GM12878 (cell line): ENCODE measurements at regions not wholly inside any gene's neighbourhood (a gene's known extent, or its start where the extent isn't known, plus 50 kb on each side); places are given as distances from the start of the nearest gene placed in this dataset.

Experiments
- ATAC-seq: fragments of 200-7000 bp; cut with Tn5 transposase; 3 replicates; pipeline ENCODE4 v1.9.1; 2020; ENCODE audit warnings: mild to moderate bottlenecking, moderate library complexity
- BruUV-seq: library from RNA; stranded (reverse); fragments of 400-500 nt; replicated peaks from 2 replicates; lab custom pipeline; 2021; lab: Mats Ljungman, UMichigan
- CTCF ChIA-PET: fragments of 300-600 bp; sonication (Branson Sonifier 250); formaldehyde crosslinking; extraction: SDS; loops from one replicate; lab custom pipeline; 2021; ENCODE audit warnings: inconsistent platforms; lab: Yijun Ruan, JAX
- POLR2A ChIA-PET: fragments of 350-600 bp; formaldehyde crosslinking; extraction: SDS; loops from one replicate; lab custom pipeline; 2021; ENCODE audit warnings: inconsistent platforms; lab: Charles Lee
- RAD21 ChIA-PET: fragments of 300-600 bp; sonication (Branson Sonifier 250); formaldehyde crosslinking; loops from one replicate; lab custom pipeline; 2023; ENCODE audit warnings: antibody characterized with exemption; ENCODE audit not compliant: unreplicated experiment; lab: Charles Lee
- SMC1A ChIA-PET: fragments of 300-600 bp; sonication (Branson Sonifier 250); formaldehyde crosslinking; loops from one replicate; lab custom pipeline; 2023; ENCODE audit not compliant: unreplicated experiment, uncharacterized antibody; lab: Charles Lee
- DNase-seq: peaks from one replicate; pipeline ENCODE4 v3.0.0-alpha.2; 2011; ENCODE audit warnings: low read depth, low spot score
- FAIRE-seq: peaks from 3 replicates; lab custom pipeline; 2011; peaks lifted over from hg19 to GRCh38; lab: Jason Lieb, UNC
- H2AFZ ChIP-seq: 2 replicates; pipeline ENCODE4 v1.6.0; 2011; ENCODE audit warnings: low read depth, low read length, control low read depth; ENCODE audit not compliant: control insufficient read depth
- H3K27ac ChIP-seq: 2 replicates; pipeline ENCODE4 v1.5.1; 2011; ENCODE audit warnings: control low read depth; ENCODE audit not compliant: control insufficient read depth, insufficient read depth
- H3K27me3 ChIP-seq, 2 experiments: replicated peaks in 1 of 2; 2 replicates each; pipeline versions ENCODE4 v1.6.0 to v1.6.1; 2011; ENCODE audit warnings: low read length in 1 of 2; ENCODE audit not compliant: control insufficient read depth in 2 of 2, insufficient read depth in 2 of 2
- H3K36me3 ChIP-seq, 2 experiments: 2 replicates each; pipeline ENCODE4 v1.5.1; 2011; ENCODE audit warnings: low read length in 1 of 2; ENCODE audit not compliant: control insufficient read depth in 2 of 2, insufficient read depth in 2 of 2
- H3K4me1 ChIP-seq: 2 replicates; pipeline ENCODE4 v1.6.1; 2011; ENCODE audit warnings: mild to moderate bottlenecking, low read length, moderate library complexity, mixed read lengths; ENCODE audit not compliant: control insufficient read depth, insufficient read depth
- H3K4me2 ChIP-seq: 2 replicates; pipeline ENCODE4 v1.6.0; 2011; ENCODE audit warnings: control low read depth; ENCODE audit not compliant: control insufficient read depth, insufficient read depth
- H3K4me3 ChIP-seq: fragments of 200-600 bp; sonication (generic); 2 replicates; pipeline ENCODE4 v1.5.1; 2016
- H3K79me2 ChIP-seq: 2 replicates; pipeline ENCODE4 v1.6.0; 2011; ENCODE audit warnings: low read length; ENCODE audit not compliant: control insufficient read depth, insufficient read depth
- H3K9ac ChIP-seq: 2 replicates; pipeline ENCODE4 v1.8.0; 2011; ENCODE audit warnings: low read length, control low read depth, mixed read lengths; ENCODE audit not compliant: control insufficient read depth, insufficient read depth
- H3K9me3 ChIP-seq: replicated peaks from 3 replicates; pipeline ENCODE4 v1.5.1; 2011; ENCODE audit warnings: mild to moderate bottlenecking, low read length; ENCODE audit not compliant: control insufficient read depth, insufficient read depth
- H4K20me1 ChIP-seq: 2 replicates; pipeline ENCODE4 v1.6.0; 2011; ENCODE audit not compliant: control insufficient read depth, insufficient read depth
- EP300 ChIP-seq, 2 experiments: fragments of 150-350 bp in 1 of 2; IDR thresholded peaks; 2 replicates each; pipeline ENCODE4 v1.6.1; 2011 to 2012; ENCODE audit warnings: low read depth in 2 of 2, low read length in 2 of 2, borderline replicate concordance in 1 of 2, improper control_type of control experiment in 1 of 2, inconsistent platforms in 1 of 2; ENCODE audit not compliant: control insufficient read depth in 1 of 2
- FOXM1 ChIP-seq: IDR thresholded peaks from 2 replicates; pipeline ENCODE4 v1.6.1; 2012; ENCODE audit warnings: low read depth, mild to moderate bottlenecking, inconsistent platforms, low read length, moderate library complexity
- LARP7 ChIP-seq: fragments of 450-650 bp; IDR thresholded peaks from 2 replicates; pipeline ENCODE4 v1.6.1; 2017; ENCODE audit warnings: mild to moderate bottlenecking
- MEF2A ChIP-seq: IDR thresholded peaks from 2 replicates; pipeline ENCODE4 v1.6.1; 2011; ENCODE audit warnings: low read depth, mild to moderate bottlenecking, low read length, moderate library complexity; ENCODE audit not compliant: insufficient read depth
- MTA3 ChIP-seq: IDR thresholded peaks from 2 replicates; pipeline ENCODE4 v1.6.1; 2012; ENCODE audit warnings: low read length, inconsistent platforms, borderline replicate concordance
- NFYA ChIP-seq: IDR thresholded peaks from 2 replicates; pipeline ENCODE4 v1.6.1; 2011; ENCODE audit warnings: low read depth, mild to moderate bottlenecking, low read length, improper control_type of control experiment, borderline replicate concordance
- NR2C1 ChIP-seq: fragments of 450-650 bp; IDR thresholded peaks from 2 replicates; pipeline ENCODE4 v1.6.1; 2017; ENCODE audit warnings: antibody characterized with exemption, mild to moderate bottlenecking, moderate library complexity
- WGBS: methylation state at CpG from one replicate; pipeline ENCODE4 v1.1.6; 2016; ENCODE audit warnings: low lambda C conversion rate; ENCODE audit not compliant: insufficient replicate concordance, insufficient coverage; ENCODE audit errors: missing lambda C conversion rate; 5-methylcytosine and 5-hydroxymethylcytosine counted together
- in situ Hi-C: fragments of 300-500 bp; cut with MboI; formaldehyde crosslinking; loops from 9 replicates; pipeline ENCODE4 v1.14.3; 2018; ENCODE audit warnings: mixed read lengths
- intact Hi-C: fragments of 100-400 bp; cut with micrococcal nuclease; formaldehyde crosslinking; loops from one replicate; pipeline ENCODE4 v1.14.2; 2022; ENCODE audit not compliant: unreplicated experiment
- TF ChIP-seq, protein P1 (sequence below): fragments of 450-650 bp; formaldehyde crosslinking; IDR thresholded peaks from 2 replicates; pipeline ENCODE4 v1.4.0; 2020; ENCODE audit warnings: mild to moderate bottlenecking, moderate library complexity
- TF ChIP-seq, protein P2 (sequence below): fragments of 450-650 bp; IDR thresholded peaks from 2 replicates; pipeline ENCODE4 v1.6.1; 2016; ENCODE audit warnings: mild to moderate bottlenecking

DNA sequence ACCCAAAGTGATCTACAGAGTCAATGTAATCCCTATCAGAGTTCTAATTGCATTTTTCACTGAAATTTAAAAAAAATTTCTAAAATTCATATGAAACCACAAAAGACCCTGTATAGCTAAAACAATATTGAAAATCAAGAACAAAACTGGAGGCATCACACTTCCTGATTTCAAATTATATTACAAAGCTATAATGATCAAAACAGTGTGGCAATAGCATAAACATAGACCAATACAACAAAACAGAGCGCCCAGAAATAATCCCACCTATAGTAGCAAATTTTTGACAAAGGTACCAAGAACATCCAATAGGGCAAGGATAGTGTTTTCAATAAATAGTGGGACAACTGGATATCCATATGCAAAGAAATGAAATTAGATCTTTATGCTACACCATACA lies 59.4 kb upstream of the PRKG2 start:
- 64% methylated on average over 1 of the region's 1 CpG for WGBS
- TF ChIP-seq, protein P1, sequence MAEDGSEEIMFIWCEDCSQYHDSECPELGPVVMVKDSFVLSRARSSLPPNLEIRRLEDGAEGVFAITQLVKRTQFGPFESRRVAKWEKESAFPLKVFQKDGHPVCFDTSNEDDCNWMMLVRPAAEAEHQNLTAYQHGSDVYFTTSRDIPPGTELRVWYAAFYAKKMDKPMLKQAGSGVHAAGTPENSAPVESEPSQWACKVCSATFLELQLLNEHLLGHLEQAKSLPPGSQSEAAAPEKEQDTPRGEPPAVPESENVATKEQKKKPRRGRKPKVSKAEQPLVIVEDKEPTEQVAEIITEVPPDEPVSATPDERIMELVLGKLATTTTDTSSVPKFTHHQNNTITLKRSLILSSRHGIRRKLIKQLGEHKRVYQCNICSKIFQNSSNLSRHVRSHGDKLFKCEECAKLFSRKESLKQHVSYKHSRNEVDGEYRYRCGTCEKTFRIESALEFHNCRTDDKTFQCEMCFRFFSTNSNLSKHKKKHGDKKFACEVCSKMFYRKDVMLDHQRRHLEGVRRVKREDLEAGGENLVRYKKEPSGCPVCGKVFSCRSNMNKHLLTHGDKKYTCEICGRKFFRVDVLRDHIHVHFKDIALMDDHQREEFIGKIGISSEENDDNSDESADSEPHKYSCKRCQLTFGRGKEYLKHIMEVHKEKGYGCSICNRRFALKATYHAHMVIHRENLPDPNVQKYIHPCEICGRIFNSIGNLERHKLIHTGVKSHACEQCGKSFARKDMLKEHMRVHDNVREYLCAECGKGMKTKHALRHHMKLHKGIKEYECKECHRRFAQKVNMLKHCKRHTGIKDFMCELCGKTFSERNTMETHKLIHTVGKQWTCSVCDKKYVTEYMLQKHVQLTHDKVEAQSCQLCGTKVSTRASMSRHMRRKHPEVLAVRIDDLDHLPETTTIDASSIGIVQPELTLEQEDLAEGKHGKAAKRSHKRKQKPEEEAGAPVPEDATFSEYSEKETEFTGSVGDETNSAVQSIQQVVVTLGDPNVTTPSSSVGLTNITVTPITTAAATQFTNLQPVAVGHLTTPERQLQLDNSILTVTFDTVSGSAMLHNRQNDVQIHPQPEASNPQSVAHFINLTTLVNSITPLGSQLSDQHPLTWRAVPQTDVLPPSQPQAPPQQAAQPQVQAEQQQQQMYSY (CRISPR knock-in tag), result no peak
- TF ChIP-seq NR2C1 (no peak), NFYA (no peak), FOXM1 (no peak), EP300 (IDR thresholded peaks at IDR 0.05; ENCODE audit: borderline replicate concordance in 1 of 2, control insufficient read depth in 1 of 2, low read depth in 2 of 2, low read length in 2 of 2) (no peak), MTA3 (no peak), LARP7 (no peak), MEF2A (no peak)
- TF ChIP-seq, protein P2, sequence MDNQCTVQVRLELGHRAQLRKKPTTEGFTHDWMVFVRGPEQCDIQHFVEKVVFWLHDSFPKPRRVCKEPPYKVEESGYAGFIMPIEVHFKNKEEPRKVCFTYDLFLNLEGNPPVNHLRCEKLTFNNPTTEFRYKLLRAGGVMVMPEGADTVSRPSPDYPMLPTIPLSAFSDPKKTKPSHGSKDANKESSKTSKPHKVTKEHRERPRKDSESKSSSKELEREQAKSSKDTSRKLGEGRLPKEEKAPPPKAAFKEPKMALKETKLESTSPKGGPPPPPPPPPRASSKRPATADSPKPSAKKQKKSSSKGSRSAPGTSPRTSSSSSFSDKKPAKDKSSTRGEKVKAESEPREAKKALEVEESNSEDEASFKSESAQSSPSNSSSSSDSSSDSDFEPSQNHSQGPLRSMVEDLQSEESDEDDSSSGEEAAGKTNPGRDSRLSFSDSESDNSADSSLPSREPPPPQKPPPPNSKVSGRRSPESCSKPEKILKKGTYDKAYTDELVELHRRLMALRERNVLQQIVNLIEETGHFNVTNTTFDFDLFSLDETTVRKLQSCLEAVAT, result no peak
- ChIA-PET POLR2A (no interaction called here), RAD21 (no interaction called here), SMC1A (no interaction called here), CTCF (no interaction called here)
- no TSS peak for BruUV-seq
- Histone ChIP-seq H3K4me2 (no peak overlapping the region), H3K27ac (no peak overlapping the region), H3K79me2 (no peaks in the 10 kb centered on the region), H4K20me1 (no peaks in the 10 kb centered on the region), H2AFZ (no peak overlapping the region), H3K4me1 (no peaks in the 10 kb centered on the region), H3K9me3 (no peaks in the 10 kb centered on the region), H3K36me3 (no peaks in the 10 kb centered on the region), H3K9ac (no peak overlapping the region), H3K4me3 (no peak overlapping the region), H3K27me3 (no peaks in the 10 kb centered on the region)
- ATAC-seq, result no peak
- FAIRE-seq, result no peak
- in situ Hi-C loops, result no loop called here
- DNase-seq, result no peak
- intact Hi-C loops, result no loop called here
